Stimulated activated naive CD4-positive, alpha-beta T cell (primary cell): ENCODE measurements at regions not wholly inside any gene's neighbourhood (a gene's known extent, or its start where the extent isn't known, plus 50 kb on each side); places are given as distances from the start of the nearest gene placed in this dataset.
"Not testable (repeated sequence)": the region's sequence is repeated elsewhere in the genome, so short reads cannot be mapped to it uniquely, and the experiment has no call there.

ENCODE experiments used
- DNase-seq, 6 experiments: peaks; one replicate each; lab custom pipeline; 2025; lab: John Stamatoyannopoulos, UW

GRCh38 chr2:219832904-219833303, 205.5 kb downstream of the SLC4A3 start:
- no peak for DNase-seq

GRCh38 chr2:219835493-219835892, 208.1 kb downstream of the SLC4A3 start:
- DNase-seq: no peak

GRCh38 chr2:219836647-219837177, 209.3 kb downstream of the SLC4A3 start:
- DNase-seq: no peak

- no peak for DNase-seq
Observed at GRCh38 chr2:219844401-219845091, 217.1 kb downstream of the SLC4A3 start.

GRCh38 chr2:219848882-219849281, 221.5 kb downstream of the SLC4A3 start:
- DNase-seq: no peak

- DNase-seq: no peak
Observed at GRCh38 chr2:219851169-219851568, 223.7 kb downstream of the SLC4A3 start.

GRCh38 chr2:219851801-219852481, 224.5 kb downstream of the SLC4A3 start:
- DNase-seq: no peak

- no peak for DNase-seq
Observed at GRCh38 chr2:219852626-219853025, 225.2 kb downstream of the SLC4A3 start.

- no peak for DNase-seq
Observed at GRCh38 chr2:219856602-219857001, 229.2 kb downstream of the SLC4A3 start.

GRCh38 chr2:219857751-219858150, 230.3 kb downstream of the SLC4A3 start:
- no peak for DNase-seq

GRCh38 chr2:219861307-219861706, 233.9 kb downstream of the SLC4A3 start:
- DNase-seq: no peak

GRCh38 chr2:219864154-219864553, 236.7 kb downstream of the SLC4A3 start:
- no peak for DNase-seq

- no peak for DNase-seq
Observed at GRCh38 chr2:219868635-219869034, 241.2 kb downstream of the SLC4A3 start.

GRCh38 chr2:219870041-219870440, 242.6 kb downstream of the SLC4A3 start:
- DNase-seq: no peak

- DNase-seq: no peak
Observed at GRCh38 chr2:219871351-219871750, 243.9 kb downstream of the SLC4A3 start.

GRCh38 chr2:219875036-219875435, 247.6 kb downstream of the SLC4A3 start:
- no peak for DNase-seq

- DNase-seq: not testable (repeated sequence)
Observed at GRCh38 chr2:219875986-219876385, 248.6 kb downstream of the SLC4A3 start.

- DNase-seq: no peak
Observed at GRCh38 chr2:219876931-219877330, 249.5 kb downstream of the SLC4A3 start.

- DNase-seq: no peak
Observed at GRCh38 chr2:219877728-219878127, 250.3 kb downstream of the SLC4A3 start.

- no peak for DNase-seq
Observed at GRCh38 chr2:219878516-219878915, 251.1 kb downstream of the SLC4A3 start.

GRCh38 chr2:219881851-219882250, 254.4 kb downstream of the SLC4A3 start:
- no peak for DNase-seq

GRCh38 chr2:219886615-219887014, 259.2 kb downstream of the SLC4A3 start:
- DNase-seq: no peak

GRCh38 chr2:219887870-219888269, 260.4 kb downstream of the SLC4A3 start:
- no peak for DNase-seq
